GM21619 (cell line): ENCODE measurements at regions not wholly inside any gene's neighbourhood (a gene's known extent, or its start where the extent isn't known, plus 50 kb on each side); places are given as distances from the start of the nearest gene placed in this dataset.
"Not testable (repeated sequence)": the region's sequence is repeated elsewhere in the genome, so short reads cannot be mapped to it uniquely, and the experiment has no call there.

Experiments
- ATAC-seq: cut with Tn5 transposase; IDR thresholded peaks from one replicate; pipeline ENCODE4 v1.9.1; 2021; ENCODE audit not compliant: unreplicated experiment

DNA sequence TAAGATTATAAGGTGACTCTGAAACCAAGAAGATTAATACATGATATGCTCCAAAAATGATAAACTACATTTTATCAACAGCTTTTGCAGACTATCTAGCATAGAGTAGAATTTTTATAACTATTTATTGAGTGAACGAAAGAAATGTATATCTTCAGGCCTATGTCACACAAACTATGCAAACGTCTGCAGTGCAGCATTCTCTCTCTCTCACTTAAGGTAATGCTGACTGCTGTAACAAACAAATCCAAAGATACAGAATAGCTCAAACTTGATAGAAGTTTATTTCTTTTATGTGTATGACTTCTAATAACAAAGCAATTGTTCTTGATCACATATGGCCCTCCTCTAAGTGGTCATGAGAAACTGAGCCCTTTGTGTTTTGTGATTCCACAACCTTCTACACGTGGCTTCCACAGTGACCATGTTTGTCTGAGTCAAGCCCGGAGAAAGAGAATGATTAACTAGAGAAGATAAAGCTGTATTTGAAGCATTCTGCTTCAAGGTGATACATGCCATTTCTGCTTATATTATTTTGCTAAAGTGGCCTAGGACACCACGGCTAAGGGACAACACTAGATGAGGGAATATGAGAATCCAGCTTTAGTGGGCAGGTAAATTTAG, 1352.7 kb upstream of the TMEM132C start:
- ATAC-seq = no peak

DNA sequence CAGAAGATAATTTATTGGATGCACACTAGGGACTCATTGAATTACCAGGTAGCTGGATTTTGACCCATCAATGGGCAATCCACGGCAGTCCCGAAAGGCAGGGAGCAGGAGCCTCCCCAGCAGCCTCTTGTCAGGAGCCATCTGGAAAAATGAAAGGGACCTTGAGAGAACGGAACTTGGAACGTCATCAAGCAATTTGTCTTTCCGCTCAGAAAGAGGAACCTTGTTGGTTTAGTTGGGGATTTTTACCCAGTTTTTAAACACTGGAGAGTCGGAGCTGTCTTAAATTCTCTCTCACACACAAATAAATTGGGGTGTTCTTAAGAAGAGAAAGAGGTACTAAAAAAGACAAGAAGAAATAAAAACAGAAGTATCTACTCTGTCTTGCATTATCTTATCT, 1351.7 kb upstream of the TMEM132C start:
- ATAC-seq = no peak

DNA sequence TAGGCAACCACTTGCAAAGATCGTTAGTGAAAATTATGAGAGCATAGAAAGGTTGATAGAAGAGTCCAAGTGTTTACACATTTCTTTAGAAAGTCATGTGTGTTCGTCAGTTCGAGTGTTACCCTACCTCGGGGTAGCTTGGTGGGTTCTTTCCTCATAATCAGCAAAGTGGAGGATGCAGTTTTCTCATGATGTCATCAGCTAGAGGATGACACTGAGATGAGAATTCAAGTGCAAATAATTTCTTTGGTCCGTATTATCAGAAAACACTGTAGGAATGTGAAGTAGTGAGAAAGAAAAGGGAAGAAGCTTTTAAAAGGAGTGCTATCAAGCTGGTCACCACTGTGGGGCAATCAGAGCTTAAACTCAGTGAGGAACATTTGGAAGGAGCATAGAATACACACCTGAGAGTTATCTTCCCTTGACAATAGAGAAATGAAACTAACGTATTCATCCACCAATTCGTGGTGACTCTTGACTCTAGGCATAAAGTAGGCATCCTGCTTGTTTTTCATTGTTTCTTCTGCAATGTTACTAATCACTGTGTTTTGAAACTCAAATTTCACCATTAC, 1340.9 kb upstream of the TMEM132C start:
- ATAC-seq = no peak

DNA sequence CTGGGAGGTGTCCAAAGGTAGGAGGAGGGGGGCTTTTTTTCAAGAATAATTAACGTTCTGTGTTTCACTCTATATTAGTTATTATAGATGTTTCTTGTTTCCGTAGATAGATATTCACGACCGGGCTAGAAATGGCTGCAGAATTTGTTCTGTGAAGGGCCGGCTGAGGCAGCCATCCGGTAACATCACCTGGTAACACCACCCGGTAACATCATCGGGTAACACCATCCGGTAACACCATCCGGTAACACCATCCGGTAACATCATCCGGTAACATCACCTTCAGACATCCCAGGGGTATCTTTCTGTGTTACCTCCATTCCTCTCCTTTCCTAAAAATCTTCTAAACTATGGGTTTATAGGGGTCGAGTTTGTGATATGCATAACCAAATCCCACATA, 1336.7 kb upstream of the TMEM132C start:
- ATAC-seq = no peak

DNA sequence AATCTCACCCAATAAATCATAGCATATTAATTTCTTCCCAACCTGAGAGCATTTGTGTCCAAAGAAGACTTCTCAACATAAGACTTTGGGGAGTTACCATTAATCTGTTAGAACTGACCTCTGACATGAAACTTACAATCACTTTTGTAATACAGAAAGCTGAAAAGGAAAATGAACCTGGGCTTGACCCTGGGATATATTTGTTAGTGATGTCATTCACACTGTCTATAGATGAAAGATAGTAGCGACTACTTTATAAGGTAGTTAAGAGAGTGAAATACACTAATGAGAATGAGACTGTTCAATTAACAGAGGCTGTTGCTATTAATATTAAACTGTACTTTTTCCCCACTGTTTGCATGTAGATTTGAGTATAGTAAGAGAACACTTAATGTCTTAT, 1334.8 kb upstream of the TMEM132C start:
- ATAC-seq = no peak

DNA sequence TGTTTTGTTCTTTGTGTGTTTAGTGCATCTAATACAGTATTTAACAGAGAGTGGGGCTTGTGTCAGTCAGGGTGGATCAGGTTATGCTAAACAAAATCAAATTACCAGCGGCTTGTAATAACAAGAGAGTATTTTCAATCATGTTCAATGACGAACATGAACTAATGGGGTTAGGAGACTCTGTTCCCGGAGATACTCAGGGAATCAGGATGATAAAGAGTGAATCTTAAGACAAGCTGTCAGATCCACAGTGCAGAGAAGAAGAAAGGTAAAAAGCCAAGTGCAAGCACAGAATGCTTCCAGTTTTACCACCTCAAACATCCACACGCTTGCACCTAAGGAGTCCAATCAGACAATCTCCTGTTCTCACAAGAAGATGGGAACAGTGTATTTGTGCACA, 1331.5 kb upstream of the TMEM132C start:
- no peak for ATAC-seq

DNA sequence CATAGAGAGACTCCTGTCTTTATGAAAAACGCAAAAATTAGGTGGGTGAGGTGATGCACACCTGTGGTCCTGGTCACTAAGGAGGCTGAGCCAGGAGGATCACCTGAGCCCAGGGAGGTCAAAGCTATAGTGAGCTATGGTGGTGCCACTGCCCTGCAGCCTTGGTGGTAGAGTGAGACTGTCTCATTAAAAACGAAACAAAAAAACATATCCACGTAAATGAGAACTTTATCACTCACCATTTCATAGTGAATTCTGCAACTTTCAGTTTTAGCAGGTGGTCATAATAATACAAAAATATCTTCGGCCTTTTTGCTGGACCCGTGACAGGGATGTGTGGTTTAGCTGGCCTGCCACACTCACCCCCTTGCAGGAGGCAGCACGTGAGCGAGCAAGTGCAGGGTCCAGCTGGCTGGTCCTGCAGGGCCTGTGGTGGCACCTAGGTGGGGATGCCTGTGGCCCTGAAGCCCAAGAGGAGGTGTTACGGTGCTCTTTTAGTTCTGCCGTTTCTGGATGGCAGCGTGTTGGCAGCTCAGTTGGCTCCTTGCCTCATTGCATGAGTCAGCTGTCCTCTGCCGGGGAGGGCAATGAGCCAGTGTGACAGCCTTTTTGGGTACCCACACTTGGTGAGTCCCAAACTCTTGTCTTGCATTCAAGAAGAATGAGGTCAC, 1330.7 kb upstream of the TMEM132C start:
- ATAC-seq = no peak

DNA sequence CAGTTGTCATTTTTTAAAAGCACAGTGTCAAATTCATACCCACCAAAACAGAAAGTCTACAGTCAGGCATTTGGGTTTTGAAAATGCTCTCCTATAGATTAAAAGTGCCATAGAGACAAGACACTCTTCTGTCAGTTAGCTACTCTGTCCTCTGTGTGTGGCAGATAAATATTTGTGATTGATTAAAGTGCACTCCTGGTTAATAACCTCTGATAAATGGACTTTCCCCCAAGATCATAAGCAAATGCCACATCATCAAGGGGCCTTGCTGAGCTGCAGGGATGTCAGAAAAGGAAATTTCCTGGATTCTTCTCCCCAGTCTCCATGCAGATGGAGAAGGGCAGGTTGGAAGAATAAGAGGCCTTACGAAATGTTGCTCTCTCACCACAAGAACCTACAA, 1329.5 kb upstream of the TMEM132C start:
- ATAC-seq = no peak

DNA sequence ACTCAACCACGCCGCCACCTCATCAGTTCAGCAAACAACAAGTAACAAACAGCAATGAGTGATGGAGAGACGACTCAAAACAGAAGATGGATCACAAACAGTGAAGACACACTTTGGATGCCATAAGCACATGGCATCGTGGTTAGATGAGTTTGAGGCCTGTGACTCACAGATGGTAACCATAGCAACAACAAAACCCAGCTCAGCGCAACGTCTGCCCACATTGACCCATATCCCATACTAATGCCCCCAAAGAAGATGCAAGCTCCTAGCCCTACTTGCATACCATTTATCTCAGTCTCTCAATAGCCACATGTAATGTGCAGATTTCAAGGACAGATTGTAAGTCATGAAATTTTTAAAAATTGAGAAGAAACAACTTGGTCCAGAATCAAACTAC, 1322.3 kb upstream of the TMEM132C start:
- no peak for ATAC-seq

DNA sequence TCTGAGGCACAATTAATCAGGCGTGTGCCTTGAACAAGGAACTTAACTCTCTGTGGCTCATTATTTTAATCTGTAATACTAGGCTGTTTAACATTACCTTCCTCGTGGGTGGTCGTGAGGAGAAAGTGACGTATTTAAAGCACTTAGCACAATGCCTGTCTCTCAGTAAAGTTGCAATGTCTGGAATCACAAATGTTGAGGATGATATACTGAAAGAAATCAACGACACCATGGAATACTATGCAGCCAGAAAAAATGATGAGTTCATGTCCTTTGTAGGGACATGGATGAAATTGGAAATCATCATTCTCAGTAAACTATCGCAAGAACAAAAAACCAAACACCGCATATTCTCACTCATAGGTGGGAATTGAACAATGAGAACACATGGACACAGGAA, 1320.0 kb upstream of the TMEM132C start:
- not testable (repeated sequence) for ATAC-seq

DNA sequence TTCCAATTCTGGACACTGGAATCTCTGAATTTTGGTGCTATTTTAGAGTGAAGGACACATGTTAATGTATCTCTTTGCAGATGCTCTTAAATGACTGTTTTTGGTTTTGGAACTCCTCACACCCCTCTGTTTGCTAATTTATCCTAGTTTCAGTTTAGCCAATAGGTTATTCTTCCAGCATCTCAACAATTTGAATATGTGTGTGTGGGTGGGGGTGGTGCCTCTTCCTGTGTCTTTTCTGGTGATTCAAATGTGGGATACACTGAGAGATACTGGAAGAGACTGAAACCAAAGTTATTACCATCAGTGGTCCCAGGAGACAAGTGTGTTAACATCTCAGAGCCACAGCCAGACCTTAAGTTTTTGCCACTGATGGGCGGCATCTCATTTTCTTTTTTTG, 1317.4 kb upstream of the TMEM132C start:
- no peak for ATAC-seq

DNA sequence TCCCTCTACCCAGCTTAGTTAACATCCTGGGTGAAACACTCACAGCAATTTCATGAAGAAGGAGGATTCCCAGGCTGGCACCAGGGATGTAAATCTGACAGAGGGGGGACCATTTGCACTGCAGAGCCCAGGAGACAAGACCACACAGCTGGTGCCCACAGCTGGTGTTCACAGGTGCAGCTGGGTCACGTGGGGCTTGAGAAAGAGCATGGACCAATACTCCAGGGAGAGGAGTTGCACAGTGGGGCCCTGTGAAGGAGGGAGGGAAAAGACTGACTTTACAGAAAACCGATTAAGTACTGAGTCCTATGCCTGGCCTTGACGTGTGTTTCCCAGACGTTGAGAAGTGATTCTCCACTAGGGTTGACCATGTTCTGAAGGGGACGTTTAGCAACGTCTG, 1316.7 kb upstream of the TMEM132C start:
- ATAC-seq = no peak

DNA sequence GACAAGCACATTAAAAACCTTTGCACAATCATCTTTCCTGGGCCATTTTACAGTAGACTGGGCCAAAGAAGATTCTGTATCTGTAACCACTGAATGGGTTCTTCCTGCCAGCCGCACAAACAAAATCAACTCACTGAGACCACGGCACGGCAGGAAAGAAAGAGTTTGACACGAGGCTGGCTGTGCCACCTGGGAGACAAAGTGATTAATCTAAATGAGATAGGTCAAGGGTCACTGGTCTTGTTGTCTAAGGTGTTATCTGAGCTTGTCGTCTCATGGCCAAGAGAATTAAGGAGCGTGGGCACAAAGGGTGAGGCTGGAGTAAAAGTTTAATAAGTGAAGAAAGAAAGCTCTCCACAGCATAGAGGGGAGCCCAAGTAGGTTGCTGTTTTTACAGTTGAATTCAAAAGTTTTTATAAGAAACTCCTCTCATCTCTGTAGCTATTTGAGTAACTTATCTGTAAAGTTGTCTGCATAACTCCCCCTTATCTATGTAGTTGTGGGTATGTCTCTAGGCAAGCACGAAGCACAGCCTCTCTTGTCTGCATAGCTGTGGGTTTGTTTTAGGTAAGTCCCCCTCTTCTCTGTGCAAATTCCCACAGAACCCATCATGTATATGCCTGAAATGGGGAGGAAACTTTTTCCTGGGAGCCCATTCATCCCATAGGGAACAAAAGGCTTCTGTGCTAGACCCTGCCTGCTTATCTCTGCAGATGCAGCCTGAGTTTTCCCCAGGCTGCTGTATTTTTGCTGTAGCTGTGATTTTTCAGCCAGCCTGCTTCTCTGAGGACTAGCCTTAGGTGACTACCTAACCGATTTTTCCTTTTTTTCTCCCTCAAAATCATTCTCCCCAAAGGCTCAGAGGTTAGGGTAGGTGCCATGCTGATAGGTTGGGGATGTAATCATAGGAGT, 1314.6 kb upstream of the TMEM132C start:
- no peak for ATAC-seq

DNA sequence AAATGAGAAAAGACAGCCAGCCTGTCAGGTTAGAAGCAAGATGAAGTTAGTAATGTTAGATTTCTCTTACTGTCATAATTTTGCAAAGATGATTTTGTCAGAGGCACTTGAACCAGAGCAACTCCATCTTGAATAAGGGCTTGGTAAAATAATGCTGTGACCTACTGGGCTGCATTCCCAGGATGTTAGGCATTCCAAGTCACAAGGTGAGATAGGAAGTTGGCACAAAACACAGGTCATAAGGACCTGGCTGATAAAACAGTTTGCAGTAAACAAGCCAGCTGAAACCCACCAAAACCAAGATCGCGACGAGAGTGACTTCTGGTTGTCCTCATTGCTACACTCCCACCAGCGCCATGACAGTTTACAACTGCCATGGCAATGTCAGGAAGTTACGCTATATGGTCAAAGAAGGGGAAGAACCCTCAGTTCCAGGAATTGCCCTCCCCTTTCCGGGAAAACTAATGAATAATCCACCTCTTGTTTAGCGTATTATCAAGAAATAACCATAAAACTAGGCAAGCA, 1313.5 kb upstream of the TMEM132C start:
- no peak for ATAC-seq

DNA sequence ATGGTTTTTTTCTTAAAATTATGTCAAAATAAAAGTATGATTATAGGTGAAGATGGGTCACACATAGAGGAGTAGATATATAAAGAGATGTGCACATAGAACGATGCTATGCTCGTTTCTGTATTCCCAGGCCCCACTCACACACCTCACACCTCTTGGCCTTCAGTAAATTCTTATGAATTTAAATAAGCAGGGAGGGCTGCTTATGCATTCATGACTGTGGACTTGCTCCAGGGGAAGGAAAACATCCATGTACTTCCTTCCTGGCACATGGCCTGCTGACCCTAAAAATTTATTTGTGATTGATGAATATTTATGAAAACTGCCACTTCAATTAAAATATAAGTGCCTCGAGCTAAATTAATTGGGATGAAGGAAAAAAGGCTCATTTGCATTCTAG, 1306.7 kb upstream of the TMEM132C start:
- no peak for ATAC-seq

DNA sequence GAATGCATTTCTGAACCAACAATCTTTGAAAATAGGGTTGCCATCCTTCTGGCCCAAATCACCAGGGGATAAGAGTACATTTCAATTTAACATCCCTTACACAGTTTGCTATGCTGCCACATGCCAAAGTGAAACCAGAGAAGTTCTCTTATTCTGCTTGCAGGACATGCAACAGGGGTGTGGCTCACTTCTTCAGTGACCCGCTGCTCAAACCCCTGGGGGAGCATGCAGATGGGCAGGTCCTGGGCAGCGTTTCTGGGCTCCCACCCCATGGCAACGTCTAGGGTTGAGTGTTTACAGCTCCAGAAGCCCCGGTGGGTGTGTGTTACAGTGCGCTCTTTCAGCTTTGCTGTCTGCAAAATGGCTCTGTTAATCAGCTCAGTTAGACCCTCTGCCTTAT, 1306.3 kb upstream of the TMEM132C start:
- ATAC-seq = no peak

DNA sequence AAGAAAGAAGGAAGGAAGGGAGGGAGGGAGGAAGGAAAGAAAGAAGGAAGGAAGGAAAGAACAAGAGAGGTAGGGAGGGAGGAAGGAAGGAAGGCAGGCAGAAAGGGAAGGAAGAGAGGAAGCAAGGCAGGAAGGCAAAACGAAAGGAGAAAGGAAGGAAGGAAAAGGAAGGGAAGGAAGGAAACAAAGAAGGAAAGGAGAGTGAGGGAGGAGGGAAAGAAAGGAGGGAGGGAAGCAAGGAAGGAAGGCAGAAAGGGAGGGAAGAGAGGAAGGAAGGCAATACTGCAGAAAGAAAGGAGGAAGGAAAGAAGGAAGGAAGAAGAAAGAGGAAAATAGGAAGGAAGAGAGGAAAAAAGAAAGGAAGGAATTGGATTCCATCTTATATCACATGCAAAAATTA, 1303.1 kb upstream of the TMEM132C start:
- ATAC-seq = no peak

DNA sequence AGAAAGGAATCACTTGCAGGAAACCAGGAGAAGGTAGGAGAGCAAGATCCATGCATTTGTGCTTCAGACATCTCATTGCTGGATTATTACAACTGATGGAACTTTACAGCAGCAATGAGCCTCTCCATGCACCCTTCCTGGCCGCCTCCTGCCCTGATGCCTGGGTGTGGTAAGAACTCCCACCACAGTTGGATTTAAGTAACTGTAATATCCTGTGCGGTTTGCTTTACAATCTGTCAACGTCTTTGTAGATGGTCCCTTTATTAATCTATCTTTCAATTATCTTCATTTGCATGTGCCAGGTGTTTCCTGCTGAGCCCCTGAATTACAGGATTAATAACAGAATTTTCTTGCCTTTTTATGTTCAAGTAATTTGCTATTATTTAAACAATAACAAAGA, 1300.5 kb upstream of the TMEM132C start:
- no peak for ATAC-seq

DNA sequence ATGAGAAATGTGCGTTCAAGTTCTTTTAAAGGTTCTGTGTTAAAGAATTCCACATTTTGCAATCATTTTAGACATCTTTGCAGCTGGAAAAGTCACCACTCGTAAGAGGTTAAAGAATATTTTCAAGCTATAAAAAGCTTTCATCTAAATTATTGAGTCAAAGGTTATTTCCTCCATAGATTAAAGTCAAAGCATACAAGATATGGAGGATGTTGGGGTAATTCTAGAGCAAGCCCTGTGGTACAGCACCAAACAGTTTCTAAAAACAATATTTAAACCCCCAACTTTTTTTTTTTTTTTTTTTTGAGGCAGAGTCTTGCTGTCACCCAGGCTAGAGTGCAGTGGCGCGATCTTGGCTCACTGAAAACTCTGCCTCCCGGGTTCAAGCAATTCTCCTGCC, 1299.8 kb upstream of the TMEM132C start:
- ATAC-seq = no peak

DNA sequence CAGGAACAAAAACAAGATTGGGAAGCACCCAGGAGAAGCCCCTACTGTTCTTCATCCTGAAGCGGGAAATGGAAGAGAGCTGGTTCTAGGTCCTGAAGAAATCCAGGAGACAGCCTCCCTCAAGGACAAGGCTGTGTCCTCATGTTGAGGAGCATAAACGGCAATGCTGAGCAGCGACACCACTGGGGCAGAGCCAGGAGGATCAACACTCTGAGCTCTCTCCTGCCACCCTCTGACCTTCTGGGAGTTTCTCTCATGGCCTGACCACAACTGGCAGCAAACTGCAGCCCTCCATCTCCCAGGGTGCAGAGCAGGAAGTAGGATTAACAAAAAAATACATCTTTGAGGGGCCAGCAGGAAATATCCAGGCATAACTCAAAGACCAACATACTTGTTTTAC, 1292.2 kb upstream of the TMEM132C start:
- ATAC-seq = no peak

DNA sequence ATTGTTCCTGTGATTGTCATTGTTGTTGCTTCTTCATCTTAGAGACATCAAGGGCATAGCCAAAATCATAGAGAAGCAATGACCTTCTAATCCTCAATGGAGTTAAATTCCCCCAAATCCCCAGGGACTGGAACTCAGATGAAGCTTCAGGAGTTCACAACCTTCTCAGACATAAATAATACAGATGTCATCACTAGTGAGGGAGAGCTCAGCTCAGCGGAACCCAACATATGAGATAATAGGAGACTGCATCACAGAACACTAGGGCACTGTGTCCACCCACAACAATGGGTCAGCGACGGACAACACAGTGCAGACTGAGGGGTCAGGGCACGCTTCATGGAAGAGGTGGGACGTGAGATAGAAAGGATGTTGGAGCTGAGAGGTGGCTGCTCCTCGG, 1290.4 kb upstream of the TMEM132C start:
- no peak for ATAC-seq
